ENCODE measurements at regions not wholly inside any gene's neighbourhood (a gene's known extent, or its start where the extent isn't known, plus 50 kb on each side); places are given as distances from the start of the nearest gene placed in this dataset.
"Not testable (repeated sequence)": the region's sequence is repeated elsewhere in the genome, so short reads cannot be mapped to it uniquely, and the experiment has no call there.

DNA sequence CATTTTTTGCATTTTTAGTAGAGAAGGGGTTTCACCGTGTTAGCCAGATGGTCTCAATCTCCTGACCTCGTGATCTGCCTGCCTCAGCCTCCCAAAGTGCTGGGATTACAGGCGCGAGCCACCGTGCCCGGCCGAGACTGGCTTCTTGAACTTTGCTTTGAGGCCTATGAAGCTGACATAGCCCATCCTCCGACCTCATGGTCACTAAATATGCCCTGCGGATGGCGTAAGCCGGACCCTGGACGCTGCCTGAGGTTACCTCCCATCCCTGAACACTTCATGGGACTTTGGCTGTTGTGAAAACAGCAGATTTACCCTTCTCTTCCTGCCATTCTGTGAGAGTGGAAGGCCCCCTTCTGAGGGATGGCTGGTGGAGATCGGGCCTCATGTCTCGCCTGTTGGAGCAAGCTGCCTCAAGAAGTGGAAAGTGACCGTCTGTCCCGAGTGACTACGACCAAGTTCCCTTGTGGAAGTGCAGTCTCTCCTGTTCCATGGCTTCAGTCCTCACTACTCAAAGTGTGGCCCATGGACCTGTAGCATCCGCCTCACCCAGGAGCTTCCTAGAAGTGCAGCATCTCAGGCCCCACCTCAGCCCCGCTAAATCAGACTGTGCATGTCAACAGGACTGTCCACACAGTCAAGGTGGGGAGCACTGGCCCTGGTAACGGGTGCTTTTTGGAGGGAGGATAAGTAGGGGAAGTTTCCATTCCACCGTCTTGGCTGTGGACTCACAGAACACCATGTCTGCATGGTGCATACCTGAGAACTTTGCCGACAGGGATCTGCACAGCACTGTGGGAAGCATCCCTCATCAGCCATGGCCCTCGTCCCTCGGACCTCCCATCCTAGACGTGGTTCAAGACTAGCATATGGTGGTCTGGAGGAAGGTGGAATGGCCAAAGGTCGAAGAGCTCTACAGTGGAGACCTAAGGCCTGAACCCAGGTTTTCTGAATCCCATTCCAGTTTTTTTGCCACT is 210.5 kb upstream of the SHH start:
- DNase-seq: no peak

DNA sequence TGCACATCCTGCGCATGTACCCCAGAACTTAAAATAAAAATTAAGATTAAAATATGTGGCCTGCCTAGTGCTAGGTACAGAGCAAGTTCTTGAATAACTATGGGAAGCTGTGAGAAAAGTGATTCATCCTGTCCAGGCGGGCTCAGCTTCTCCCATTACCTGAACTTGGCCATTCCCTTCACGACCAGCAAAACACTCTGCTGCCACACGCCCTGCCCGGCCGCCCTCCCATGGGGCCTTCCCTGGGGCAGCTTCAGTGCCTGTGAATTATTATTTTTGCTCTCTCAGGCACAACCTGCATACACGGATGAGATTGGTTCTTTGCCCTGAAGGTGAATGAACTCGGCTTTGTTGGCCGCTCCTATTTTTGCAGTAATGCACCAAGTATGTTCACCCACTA is 209.2 kb upstream of the SHH start:
- no peak for DNase-seq

DNA sequence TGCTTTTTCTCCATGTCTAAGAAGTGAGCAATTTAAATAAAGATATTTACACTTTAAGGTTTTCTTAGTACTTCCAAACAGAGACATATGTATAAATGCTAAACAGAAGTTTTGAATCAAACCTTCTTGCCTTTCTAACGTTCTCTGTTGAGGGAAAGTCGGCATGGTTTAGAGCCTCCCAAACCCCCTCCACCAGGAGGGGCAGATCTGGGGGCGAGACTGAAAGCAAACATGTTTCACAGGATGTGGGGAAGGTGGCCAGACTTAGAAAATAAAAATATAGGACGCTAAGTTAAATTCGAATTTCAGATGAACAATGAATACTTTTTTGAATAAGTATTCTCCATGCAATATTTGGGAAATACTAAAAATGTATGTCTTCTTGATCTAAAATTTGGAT is 208.3 kb upstream of the SHH start:
- DNase-seq: no peak

DNA sequence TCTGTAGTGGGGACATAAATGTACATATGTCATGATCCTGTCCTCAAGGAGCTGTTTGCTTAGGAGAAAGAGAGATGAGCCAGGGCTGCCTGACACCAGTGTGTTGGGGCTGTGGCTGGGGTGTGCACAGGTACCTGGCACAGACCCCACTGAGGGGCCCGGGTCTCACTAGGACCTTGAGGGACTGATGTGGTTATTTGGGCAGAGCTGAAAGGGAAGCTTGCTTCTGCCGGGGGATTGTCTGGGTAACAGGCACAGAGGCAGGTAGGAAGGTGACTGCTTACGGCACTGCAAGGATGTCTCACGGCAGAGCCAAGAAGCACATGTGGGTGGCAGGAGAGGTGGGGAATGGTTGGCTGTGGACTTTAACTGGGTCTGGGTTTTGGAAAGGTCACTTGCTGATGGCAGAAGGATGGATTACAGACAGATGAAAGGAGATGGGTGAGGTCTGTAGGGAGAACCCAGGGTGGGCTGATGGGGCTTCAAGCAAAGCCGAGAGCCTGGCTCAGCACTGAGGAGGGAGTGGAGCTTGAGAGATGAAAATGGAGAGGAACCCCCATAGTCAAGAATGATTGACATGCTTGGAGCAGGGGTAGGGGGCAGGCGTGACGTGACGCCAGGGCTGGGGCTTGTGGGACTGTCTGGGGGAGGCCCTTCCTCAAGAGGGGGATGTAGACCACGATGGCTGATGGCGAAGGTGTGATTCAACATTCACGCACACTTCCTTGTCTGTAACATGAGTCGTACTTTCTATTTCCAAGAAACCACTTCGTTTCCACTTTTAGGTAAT is 207.7 kb upstream of the SHH start:
- no peak for DNase-seq

DNA sequence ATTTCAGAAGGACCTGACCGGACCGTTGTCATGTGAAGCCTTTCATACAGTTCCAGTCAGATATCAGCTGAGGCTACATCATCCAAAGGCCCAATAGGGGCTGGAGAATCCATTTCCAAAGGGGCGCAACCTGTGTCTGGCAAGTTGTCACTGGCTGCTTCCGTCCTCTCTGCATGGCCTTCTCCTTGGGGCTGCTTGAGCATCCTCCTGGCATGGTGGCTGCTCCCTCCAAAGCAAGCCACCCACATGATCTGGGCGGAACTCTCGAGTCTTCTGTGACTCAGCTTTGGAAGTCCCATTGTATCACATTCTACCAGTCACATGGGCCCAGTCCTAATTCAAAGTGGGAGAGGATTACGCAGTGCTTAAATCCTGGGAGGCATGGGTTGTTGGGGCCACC is 207.0 kb upstream of the SHH start:
- DNase-seq: no peak

DNA sequence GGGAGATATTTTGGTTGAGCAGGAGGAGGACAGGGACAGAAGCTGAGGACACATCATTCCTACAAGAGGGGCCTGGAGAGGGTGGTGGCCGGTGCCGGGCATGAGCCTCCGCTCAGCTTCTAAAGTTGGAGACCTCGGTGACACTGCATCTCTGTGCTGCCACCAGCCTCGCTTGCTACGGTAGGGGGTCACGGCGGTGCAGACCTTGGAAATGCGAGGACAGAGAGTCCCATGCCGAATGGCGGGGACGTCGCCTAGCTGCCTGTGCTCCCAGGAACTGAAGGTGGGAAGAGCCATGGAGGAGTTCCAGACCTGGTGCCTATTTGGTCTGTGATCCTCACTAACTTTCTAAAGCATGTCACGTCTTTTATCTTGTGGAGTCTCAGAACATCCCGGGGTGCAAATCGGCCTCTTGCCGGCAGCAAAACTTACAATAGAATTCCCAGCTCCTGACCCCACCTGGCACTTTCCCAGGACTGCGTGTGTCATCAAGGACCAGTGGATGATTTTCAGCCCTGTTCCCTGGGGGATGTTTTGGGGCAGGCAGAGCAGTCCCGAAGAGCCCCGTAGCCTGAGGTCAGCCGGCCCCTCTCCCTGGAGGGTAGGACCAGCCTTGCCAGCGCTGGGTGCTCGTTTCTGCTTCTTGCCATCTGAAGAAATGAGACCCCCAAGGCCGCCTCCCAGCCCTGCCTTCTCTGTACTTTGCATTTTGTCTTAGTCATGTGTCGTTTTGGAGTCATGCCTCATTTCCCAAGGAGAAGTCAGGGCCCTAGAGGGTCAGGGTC is 205.8 kb upstream of the SHH start:
- no peak for DNase-seq

DNA sequence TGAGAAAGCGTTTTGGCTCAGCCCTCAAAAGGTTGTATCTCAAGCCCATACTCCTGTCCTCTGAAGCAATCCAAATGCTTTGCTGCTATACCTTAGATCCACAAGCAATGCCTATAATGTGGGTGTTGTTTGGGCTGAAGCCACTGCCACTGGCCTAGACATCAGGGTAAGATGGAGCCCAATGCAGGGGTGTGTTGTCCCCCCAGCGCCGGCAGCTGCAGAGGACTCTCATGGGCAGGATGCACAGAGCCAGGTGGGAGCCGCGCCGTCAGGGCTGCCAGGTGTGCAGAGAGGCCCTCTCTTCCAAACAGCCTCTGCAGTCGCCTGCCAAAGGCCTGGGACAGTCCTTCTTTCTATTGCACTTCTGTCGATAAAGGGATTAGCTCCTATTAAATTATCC is 205.2 kb upstream of the SHH start:
- DNase-seq: no peak

DNA sequence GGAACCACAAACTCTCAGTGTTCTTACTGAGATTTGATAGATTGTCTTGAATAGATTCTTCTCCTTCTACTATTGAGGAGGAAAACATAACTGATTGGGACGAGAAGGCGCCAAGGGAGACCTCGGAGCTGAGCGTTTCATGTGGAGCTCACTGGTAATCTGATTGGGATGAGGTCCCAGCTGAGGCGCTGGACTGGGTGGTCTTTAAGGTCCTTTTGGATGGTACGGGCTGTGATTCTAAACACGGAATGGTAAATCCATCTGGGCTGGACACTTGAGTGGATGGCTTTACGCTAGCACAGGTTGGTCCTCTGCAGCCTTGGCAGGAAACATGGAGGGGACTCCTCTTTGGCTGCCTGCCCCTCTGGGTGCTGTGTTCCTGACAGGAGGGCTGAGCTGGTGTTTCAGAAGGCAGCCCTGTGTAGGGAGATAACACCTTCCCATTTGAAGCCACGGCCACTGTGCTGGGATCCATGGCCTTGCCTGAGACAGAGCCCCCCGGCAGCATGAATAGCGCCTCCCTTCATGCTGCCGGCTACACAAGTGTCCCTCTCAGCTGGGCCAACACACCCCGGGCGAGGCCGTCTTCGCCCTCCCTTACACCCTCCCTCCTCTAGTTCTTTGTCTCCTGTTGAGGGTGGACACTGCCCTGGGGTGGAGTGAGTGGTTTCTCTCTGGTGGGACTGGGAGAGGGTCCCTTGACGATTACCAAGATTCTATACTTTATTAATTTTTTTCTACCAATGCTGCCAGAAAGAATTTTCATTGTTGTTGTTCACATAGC is 203.2 kb upstream of the SHH start:
- no peak for DNase-seq

DNA sequence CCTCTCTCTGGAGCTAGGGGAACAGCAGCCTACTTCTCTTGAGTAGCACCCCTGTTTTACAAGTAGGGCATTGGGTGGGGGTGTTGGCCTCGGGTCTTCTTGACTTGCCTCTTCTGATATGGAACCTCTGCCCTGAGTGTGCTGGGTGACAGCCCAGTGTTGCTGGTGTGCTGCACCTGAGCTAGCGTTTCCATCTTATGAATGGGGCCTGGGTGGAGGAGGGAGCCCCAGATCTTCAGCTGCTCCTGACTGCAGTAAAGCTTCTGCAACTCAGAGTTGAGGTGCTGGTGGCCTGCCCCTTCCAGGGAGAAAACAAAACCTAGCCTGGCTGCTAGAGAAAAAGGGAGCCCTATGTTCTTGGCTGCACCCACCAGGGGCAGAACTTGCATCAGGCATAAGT is 202.5 kb upstream of the SHH start:
- no peak for DNase-seq

DNA sequence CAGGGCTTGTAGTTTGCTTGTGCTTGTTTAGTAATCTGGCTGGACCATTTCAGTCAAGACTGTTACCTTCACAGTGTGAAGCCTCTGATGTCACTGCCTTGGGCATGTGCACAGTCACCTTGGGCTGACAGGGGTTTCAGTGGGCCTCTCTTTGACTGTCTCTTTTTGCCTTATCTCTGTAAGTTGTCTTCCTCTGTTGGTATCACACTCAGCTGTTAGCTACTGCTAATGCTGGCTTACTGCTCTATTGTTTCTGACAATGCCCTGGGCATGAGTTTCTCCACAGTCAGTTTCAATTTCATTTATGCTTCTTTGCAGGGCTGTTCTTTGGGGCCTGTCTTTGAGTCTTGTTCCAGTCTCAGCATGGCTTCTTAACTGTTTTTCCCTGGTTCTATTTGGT is 201.9 kb upstream of the SHH start:
- no peak for DNase-seq

DNA sequence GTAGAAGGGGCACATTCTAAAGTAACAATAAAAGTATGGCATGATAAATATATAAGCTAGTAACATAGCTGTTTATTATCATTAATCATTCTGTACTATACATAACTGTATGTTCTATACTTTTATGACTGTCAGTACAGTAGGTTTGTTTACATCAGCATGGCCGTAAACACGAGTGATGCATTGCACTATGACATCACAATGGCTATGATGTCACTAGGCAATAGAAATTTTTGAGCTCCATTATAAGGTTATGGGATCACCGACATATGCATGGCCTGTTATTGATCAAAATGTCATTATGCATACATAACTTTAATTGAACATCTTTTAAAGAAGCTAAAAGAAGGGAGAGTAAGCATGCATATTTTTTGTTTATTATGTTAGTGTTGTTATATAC is 200.1 kb upstream of the SHH start:
- no peak for DNase-seq

DNA sequence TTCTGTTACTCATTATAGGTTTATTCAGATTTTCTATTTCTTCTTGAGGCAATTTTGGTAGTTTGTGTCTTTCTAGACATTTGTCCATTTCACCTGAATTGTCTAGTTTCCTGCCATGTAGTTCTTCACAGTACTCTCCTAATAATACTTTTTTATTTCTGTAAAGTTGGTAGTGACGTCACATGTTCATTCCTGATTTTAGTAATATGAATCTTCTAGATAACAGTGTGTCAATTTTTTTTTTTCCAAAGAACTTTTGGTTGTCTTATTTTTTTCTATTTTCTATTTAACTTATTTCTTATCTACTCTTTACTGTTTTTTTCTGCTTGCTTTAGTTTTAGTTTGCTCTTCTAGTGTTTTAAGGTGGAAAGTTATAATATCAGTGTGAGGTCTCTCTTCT is 197.3 kb upstream of the SHH start:
- no peak for DNase-seq

DNA sequence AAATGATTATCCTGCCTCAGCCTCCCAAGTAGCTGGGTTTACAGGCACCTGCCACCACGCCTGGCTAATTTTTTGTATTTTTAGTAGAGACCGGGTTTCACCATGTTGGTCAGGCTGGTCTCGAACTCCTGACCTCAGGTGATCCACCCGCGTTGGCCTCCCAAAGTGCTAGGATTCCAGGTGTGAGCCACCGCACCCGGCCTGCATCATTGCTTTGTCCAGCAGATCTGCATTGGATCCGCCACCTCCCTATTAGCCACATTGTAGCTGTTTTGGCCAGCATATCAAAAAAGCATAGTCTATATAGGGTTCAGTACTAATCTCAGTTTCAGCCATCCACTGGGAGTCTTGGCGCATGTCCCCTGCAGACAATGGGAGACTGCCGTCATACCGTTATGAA is 194.6 kb upstream of the SHH start:
- not testable (repeated sequence) for DNase-seq

DNA sequence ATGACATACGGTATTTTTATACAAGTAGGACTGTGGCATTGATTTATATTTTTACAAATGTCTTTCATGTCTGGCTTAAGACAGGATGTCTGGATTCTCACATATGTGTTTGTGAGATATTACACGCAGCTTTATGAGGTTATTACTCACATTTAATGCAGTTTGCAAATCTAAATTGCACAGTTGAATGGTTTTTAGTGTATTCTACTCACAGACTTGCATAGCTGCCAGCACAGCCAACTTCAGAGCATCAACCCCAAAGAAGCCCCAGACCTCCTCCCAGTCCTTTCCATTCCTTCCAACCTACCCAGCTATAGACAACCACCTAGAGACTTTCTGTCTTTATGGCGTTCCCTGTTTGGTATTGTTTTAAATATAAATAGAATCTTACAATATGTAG is 193.8 kb upstream of the SHH start:
- no peak for DNase-seq

DNA sequence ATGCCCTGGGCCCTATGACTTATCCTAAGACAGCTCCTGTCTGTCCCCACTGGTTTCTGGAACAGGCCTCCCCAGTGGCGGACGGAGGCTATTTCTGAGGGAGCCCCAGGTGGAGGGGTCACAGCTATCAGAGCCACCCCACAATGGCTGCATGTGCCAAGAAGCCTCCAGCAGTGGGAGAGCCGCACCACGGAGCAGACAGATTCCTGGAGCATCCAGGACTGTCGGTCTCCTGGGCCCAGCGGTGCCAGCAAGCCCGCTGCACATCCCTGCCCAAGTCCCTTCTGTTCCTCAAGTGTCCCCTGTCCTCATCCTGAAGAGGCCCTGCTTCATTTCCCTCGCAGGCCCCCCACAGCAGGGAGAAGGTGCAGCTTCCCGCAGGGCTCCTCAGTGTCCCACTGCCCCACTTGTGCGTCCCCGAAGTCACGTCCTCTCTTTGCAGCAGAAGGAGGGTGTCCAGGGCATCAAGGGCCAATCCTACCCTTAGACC is 193.0 kb upstream of the SHH start:
- no peak for DNase-seq

DNA sequence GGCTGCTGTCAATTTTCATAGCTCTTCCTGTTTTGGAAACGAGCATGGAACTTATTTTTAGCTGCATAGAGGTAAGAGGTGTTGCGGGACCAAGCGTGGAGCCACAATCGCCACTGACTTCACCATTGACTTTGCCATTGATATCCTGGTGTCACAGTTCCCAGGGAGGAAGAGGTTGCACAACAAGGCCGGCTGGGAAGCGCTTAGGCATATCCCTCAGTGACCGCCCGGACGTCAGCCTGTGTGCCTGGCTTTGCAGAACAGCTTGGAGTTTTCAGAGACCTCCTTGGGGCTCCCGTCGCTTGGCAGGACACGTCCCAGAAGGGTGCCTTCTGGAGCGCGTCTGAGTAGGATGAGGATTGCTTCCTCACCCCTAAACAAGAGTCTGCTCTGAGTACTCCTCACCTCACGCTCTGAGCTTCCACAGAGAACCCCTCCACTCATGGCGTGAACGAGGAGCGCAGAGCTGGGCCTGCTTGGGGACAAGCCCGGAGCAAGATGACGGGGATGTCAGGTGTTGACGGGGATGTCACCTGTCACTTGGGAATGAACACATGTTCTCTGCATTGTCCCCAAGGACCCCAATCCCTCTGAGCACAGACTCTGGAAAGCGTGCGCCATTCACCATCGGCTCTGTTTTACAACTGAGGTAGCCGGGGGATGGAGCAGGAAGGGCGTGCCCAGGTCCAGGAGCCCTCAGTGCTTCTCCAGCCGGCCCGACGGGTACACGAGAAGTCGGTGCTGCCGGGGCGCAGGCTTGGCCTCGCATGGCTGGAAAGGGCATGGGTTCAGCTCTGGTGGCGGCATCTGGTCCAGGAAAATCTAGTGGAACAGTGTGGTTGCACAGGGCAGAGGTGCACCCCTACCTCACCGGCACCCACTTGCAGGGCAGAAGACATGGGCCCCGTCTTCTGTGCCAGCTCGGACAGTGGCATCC is 192.3 kb upstream of the SHH start:
- DNase-seq: no peak

DNA sequence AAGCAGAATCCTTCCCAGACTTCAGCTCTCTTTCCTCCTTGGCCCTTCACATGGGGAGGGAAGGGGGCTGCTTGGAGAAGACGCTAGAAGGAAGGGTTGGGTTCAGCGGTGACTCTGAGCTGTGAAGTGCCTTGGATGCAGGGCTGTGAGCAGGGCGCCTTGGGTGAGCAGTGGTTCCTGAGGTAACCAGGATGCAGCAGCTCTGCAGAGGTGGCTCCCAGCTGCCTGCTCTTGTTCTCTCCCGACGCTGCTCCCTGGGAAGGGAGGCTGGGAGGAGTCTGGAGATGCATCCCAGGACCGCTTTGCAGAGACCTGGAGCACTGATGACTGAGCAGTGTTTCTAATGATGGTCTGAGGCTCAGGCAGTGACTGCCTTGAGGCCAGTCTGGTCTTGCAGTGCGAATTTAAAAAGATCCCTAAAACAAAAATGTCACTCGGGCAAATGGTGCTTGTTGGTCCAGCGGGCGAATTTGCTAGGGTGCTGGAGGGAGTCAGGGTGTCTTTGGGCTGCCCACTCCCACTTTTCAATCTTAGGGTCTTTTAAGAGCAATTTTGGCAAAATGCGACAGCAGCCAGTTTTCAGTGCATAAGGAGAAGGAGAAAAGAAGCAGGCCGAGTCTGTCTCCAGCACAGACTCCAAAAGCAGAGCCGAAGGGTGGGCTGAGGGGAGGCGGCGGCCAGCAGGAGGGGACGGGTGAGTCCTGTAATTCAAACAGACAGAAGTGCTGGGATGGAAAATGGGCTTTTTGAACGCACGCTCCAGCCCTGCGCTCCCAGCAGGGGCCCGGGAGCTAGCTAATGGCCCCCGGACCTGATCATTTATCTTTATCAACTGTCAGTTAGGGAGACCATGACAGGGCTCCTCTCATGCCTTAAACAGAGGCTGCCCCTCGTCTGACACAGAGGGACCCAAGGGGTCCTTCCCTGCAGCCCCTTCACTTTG is 191.2 kb upstream of the SHH start:
- DNase-seq: no peak

DNA sequence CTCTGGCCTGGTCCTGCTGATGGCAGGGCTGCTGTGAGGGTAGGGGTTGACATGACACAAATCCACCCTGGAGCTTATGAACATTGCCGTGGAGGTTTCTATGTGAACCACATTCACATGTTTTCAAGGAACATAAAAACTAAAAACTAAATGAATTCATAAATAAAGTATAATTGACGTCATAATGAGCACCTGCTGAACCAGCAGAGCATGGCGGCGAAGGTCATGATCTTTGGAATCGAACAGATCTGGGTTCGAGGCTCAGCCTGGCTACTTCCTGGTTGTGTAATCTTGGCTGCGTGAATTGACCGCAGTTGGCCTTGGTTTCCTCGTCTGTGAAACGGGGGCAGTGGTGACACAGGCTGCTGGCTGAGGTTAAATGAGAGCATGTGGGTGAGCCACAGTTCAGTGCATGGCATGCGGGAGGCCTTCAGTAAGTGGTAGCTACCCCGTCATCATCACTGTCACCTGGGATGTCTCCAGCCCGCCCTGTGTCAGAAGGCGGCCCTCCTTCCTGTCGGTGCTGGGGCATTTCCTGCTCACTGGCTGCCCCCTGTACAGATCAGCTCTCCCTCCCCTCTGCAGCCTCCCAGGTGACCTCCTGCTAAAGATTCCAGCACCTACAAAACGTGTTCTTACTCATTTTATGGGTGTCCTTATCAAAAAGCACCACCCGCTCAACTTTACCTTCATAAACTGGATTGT is 190.3 kb upstream of the SHH start:
- DNase-seq: no peak

DNA sequence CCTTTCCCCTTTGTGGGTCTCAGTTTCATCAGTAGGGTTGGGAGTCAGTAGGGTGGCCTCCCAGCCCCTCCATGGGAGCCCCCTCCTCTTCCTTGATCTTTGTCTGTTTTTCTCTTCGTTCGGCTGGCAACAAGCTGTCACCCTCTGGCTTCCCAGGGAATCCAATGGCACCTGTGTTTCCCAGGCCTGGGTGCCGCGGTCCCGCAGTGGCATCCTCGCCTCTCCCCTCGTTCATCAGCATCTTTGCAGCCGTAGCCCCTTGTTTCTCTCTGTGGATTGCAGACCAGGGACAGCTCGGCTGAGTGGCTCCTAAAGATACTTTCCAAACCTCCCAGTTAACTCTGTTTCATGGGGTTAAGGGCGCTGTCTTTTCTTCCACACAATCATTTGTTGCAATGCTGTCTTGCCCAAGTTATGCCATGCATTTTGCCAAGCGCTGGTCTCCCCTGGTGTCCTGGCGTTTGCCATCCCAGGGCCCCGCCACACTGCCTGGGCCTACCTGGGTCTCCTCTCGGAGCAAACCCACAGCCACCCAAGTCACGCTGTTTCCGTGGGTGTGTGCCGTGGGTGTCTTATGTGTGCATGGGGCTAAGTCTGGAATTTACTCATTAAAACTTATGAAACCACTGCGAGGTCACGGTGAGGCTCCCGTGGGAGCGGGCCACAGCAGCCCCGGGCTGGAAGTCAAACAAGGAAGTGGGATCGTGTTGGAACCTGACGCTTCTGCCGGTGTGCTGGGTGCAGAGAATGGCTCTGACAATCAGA is 189.4 kb upstream of the SHH start:
- no peak for DNase-seq
